ENCODE measurements at regions not wholly inside any gene's neighbourhood (a gene's known extent, or its start where the extent isn't known, plus 50 kb on each side); places are given as distances from the start of the nearest gene placed in this dataset.
"Not testable (repeated sequence)": the region's sequence is repeated elsewhere in the genome, so short reads cannot be mapped to it uniquely, and the experiment has no call there.

GRCh38 chr13:46469699-46470098 lies 82.6 kb upstream of the RUBCNL start:
- DNase-seq (ENCODE audit: low read depth); in situ Hi-C loops (cut with HindIII; ENCODE audit: low pct_unique_long_range_greater_than_20kb, low sequenced_read_pairs): not testable (repeated sequence)

GRCh38 chr13:46468570-46469463 lies 81.8 kb upstream of the RUBCNL start:
- in situ Hi-C loops (cut with HindIII; ENCODE audit: low pct_unique_long_range_greater_than_20kb, low sequenced_read_pairs) = no loop called here

GRCh38 chr13:46467694-46468093 lies 80.6 kb upstream of the RUBCNL start:
- DNase-seq (ENCODE audit: low read depth); in situ Hi-C loops (cut with HindIII; ENCODE audit: low pct_unique_long_range_greater_than_20kb, low sequenced_read_pairs): not testable (repeated sequence)

More at GRCh38 chr13:46468570-46469463, 81.8 kb upstream of the RUBCNL start:
- no peak for DNase-seq (ENCODE audit: low read depth)

GRCh38 chr13:46466074-46466473 lies 79.0 kb upstream of the RUBCNL start:
- DNase-seq (ENCODE audit: low read depth); in situ Hi-C loops (cut with HindIII; ENCODE audit: low pct_unique_long_range_greater_than_20kb, low sequenced_read_pairs): not testable (repeated sequence)

- in situ Hi-C loops (cut with HindIII; ENCODE audit: low pct_unique_long_range_greater_than_20kb, low sequenced_read_pairs) = no loop called here
- DNase-seq (ENCODE audit: low read depth) = no peak
These were observed 76.7 kb upstream of the RUBCNL start for GRCh38 chr13:46463719-46464118.

GRCh38 chr13:46460223-46460622 lies 73.2 kb upstream of the RUBCNL start:
- not testable (repeated sequence) for DNase-seq (ENCODE audit: low read depth)

GRCh38 chr13:46457255-46457654 lies 70.2 kb upstream of the RUBCNL start:
- DNase-seq (ENCODE audit: low read depth); in situ Hi-C loops (cut with HindIII; ENCODE audit: low pct_unique_long_range_greater_than_20kb, low sequenced_read_pairs): not testable (repeated sequence)

More at GRCh38 chr13:46460223-46460622, 73.2 kb upstream of the RUBCNL start:
- in situ Hi-C loops (cut with HindIII; ENCODE audit: low pct_unique_long_range_greater_than_20kb, low sequenced_read_pairs) = not testable (repeated sequence)

- peak; percentile 18 for DNase-seq (ENCODE audit: low read depth)
- in situ Hi-C loops (cut with HindIII; ENCODE audit: low pct_unique_long_range_greater_than_20kb, low sequenced_read_pairs) = not testable (repeated sequence)
These were observed 68.9 kb upstream of the RUBCNL start for GRCh38 chr13:46455924-46456323.

GRCh38 chr13:46451145-46451544 lies 64.1 kb upstream of the RUBCNL start:
- DNase-seq (ENCODE audit: low read depth); in situ Hi-C loops (cut with HindIII; ENCODE audit: low pct_unique_long_range_greater_than_20kb, low sequenced_read_pairs): not testable (repeated sequence)

- DNase-seq (ENCODE audit: low read depth); in situ Hi-C loops (cut with HindIII; ENCODE audit: low pct_unique_long_range_greater_than_20kb, low sequenced_read_pairs): not testable (repeated sequence)
These were observed 62.9 kb upstream of the RUBCNL start for GRCh38 chr13:46449949-46450348.

- DNase-seq (ENCODE audit: low read depth); in situ Hi-C loops (cut with HindIII; ENCODE audit: low pct_unique_long_range_greater_than_20kb, low sequenced_read_pairs): not testable (repeated sequence)
These were observed 61.1 kb upstream of the RUBCNL start for GRCh38 chr13:46448148-46448547.

GRCh38 chr13:46437808-46438404 lies 50.9 kb upstream of the RUBCNL start:
- DNase-seq (ENCODE audit: low read depth); in situ Hi-C loops (cut with HindIII; ENCODE audit: low pct_unique_long_range_greater_than_20kb, low sequenced_read_pairs): not testable (repeated sequence)

Measured in Caki2 (cell line).